H1 (cell line): ENCODE measurements at regions not wholly inside any gene's neighbourhood (a gene's known extent, or its start where the extent isn't known, plus 50 kb on each side); places are given as distances from the start of the nearest gene placed in this dataset.

Experiments
- CTCF ChIA-PET: fragments of 300-600 bp; sonication (Branson Sonifier 250); formaldehyde crosslinking; loops from one replicate; lab custom pipeline; 2021; ENCODE audit not compliant: partially characterized antibody; lab: Charles Lee
- POLR2A ChIA-PET: fragments of 300-600 bp; sonication (Branson Sonifier 250); formaldehyde crosslinking; loops from one replicate; lab custom pipeline; 2021; ENCODE audit warnings: inconsistent platforms; ENCODE audit not compliant: partially characterized antibody; lab: Charles Lee
- DNase-seq, 2 experiments: peaks; one replicate each; pipeline versions ENCODE4 v3.0.0 to v3.0.0-alpha.2; 2010 to 2022; ENCODE audit warnings: low spot score in 2 of 2, low read depth in 1 of 2, mixed read lengths in 1 of 2
- FAIRE-seq: peaks from 2 replicates; lab custom pipeline; 2011; peaks lifted over from hg19 to GRCh38; lab: Jason Lieb, UNC
- H2AFZ ChIP-seq: 2 replicates; pipeline ENCODE4 v1.8.1; 2012; ENCODE audit warnings: low read length, inconsistent platforms
- H2AK5ac ChIP-seq: 2 replicates; pipeline ENCODE4 v1.6.1; 2013; ENCODE audit warnings: low read depth, low read length
- H2BK120ac ChIP-seq: replicated peaks from 2 replicates; pipeline ENCODE3; 2013; ENCODE audit warnings: low read depth, low read length, inconsistent platforms
- H2BK12ac ChIP-seq: 2 replicates; pipeline ENCODE4 v1.6.1; 2013; ENCODE audit warnings: low read depth, low read length
- H2BK15ac ChIP-seq: 2 replicates; pipeline ENCODE4 v1.6.1; 2013; ENCODE audit warnings: low read length
- H2BK20ac ChIP-seq: 2 replicates; pipeline ENCODE4 v1.6.1; 2013; ENCODE audit warnings: low read length
- H2BK5ac ChIP-seq: 2 replicates; pipeline ENCODE4 v1.6.1; 2013; ENCODE audit warnings: low read depth, low read length
- H3K14ac ChIP-seq: 2 replicates; pipeline ENCODE4 v1.6.1; 2013; ENCODE audit warnings: inconsistent platforms; ENCODE audit not compliant: insufficient read length
- H3K18ac ChIP-seq: 2 replicates; pipeline ENCODE4 v1.6.1; 2013; ENCODE audit warnings: low read length; ENCODE audit errors: extremely low read depth
- H3K23ac ChIP-seq: 2 replicates; pipeline ENCODE4 v1.6.1; 2013; ENCODE audit warnings: inconsistent platforms; ENCODE audit not compliant: insufficient read length
- H3K23me2 ChIP-seq: 2 replicates; pipeline ENCODE4 v1.6.1; 2013; ENCODE audit warnings: low read depth, low read length
- H3K27ac ChIP-seq: 2 replicates; pipeline ENCODE4 v1.6.1; 2011; ENCODE audit warnings: low read depth, low read length, inconsistent platforms
- H3K27me3 ChIP-seq, 4 experiments: replicated peaks in 1 of 4; 1 replicate in 1 of 4; 2 replicates in 3 of 4; pipeline versions ENCODE4 v1.6.1 to v1.8.1; 2011 to 2013; ENCODE audit warnings: low read length in 3 of 4, mild to moderate bottlenecking in 3 of 4, inconsistent platforms in 2 of 4, mixed read lengths in 2 of 4, moderate library complexity in 1 of 4; ENCODE audit not compliant: control insufficient read depth in 3 of 4, insufficient read depth in 3 of 4; ENCODE audit errors: extremely low read depth in 1 of 4
- H3K36me3 ChIP-seq, 4 experiments: 2 replicates each; pipeline versions ENCODE4 v1.6.1 to v1.8.1; 2011 to 2013; ENCODE audit warnings: mild to moderate bottlenecking in 4 of 4, low read length in 3 of 4, moderate library complexity in 2 of 4, control low read depth in 1 of 4, inconsistent platforms in 1 of 4; ENCODE audit not compliant: insufficient read depth in 4 of 4, control insufficient read depth in 2 of 4
- H3K4ac ChIP-seq: replicated peaks from 2 replicates; pipeline ENCODE3; 2013; ENCODE audit warnings: low read length, low read depth, mixed read lengths, inconsistent platforms; ENCODE audit not compliant: insufficient read length
- H3K4me1 ChIP-seq, 4 experiments: replicated peaks in 1 of 4; 1 replicate in 1 of 4; 2 replicates in 3 of 4; pipeline versions ENCODE4 v1.6.1 to v1.8.1; 2011 to 2013; ENCODE audit warnings: low read length in 3 of 4, inconsistent platforms in 2 of 4, mixed read lengths in 1 of 4; ENCODE audit not compliant: insufficient read depth in 4 of 4, control insufficient read depth in 3 of 4
- H3K4me2 ChIP-seq, 2 experiments: 2 replicates each; pipeline versions ENCODE4 v1.6.1 to v1.8.1; 2011 to 2013; ENCODE audit warnings: low read depth in 2 of 2, low read length in 2 of 2, control low read depth in 1 of 2, inconsistent platforms in 1 of 2, mild to moderate bottlenecking in 1 of 2; ENCODE audit not compliant: insufficient read depth in 1 of 2
- H3K4me3 ChIP-seq, 4 experiments: fragments of 200-600, 300-600 bp in 1 of 4; sonication (generic), shearing (Covaris generic), sonication (Bioruptor Twin) in 1 of 4; 2 replicates each; pipeline versions ENCODE4 v1.5.1 to v1.8.1; 2011 to 2016; ENCODE audit warnings: low read length in 4 of 4, low read depth in 3 of 4, control low read depth in 2 of 4, inconsistent platforms in 2 of 4, mild to moderate bottlenecking in 2 of 4, mixed read lengths in 1 of 4, moderate library complexity in 1 of 4; ENCODE audit not compliant: insufficient read depth in 2 of 4; ENCODE audit errors: extremely low read depth in 1 of 4
- H3K56ac ChIP-seq: replicated peaks from 2 replicates; pipeline ENCODE3; 2013; ENCODE audit warnings: low read depth, mild to moderate bottlenecking, mixed read lengths, low read length, inconsistent platforms; ENCODE audit not compliant: insufficient read length
- H3K79me1 ChIP-seq: 2 replicates; pipeline ENCODE4 v1.6.1; 2013; ENCODE audit warnings: low read depth, low read length, control low read depth
- H3K79me2 ChIP-seq, 2 experiments: 2 replicates each; pipeline versions ENCODE4 v1.6.1 to v1.8.1; 2012 to 2013; ENCODE audit warnings: low read length in 2 of 2, mild to moderate bottlenecking in 2 of 2, inconsistent platforms in 1 of 2; ENCODE audit not compliant: insufficient read depth in 2 of 2, control insufficient read depth in 1 of 2
- H3K9ac ChIP-seq, 4 experiments: replicated peaks in 1 of 4; 1 replicate in 1 of 4; 2 replicates in 3 of 4; pipeline versions ENCODE4 v1.6.1 to v1.8.1; 2011 to 2013; ENCODE audit warnings: low read depth in 3 of 4, low read length in 3 of 4, control low read depth in 2 of 4, mild to moderate bottlenecking in 2 of 4, moderate library complexity in 2 of 4, inconsistent platforms in 1 of 4; ENCODE audit errors: extremely low read depth in 1 of 4
- H3K9me3 ChIP-seq, 2 experiments: 2 replicates each; pipeline versions ENCODE4 v1.6.1 to v1.8.1; 2012 to 2013; ENCODE audit warnings: mild to moderate bottlenecking in 2 of 2, moderate library complexity in 2 of 2, control low read depth in 1 of 2, inconsistent platforms in 1 of 2, low read depth in 1 of 2, low read length in 1 of 2, mixed read lengths in 1 of 2; ENCODE audit not compliant: insufficient read depth in 2 of 2
- H4K20me1 ChIP-seq, 2 experiments: replicated peaks in 1 of 2; 2 replicates each; pipeline versions ENCODE3 to v1.8.1; 2011 to 2013; ENCODE audit warnings: inconsistent platforms in 2 of 2, low read length in 2 of 2, mild to moderate bottlenecking in 1 of 2; ENCODE audit not compliant: insufficient read depth in 2 of 2, control insufficient read depth in 1 of 2
- H4K5ac ChIP-seq: 2 replicates; pipeline ENCODE4 v1.6.1; 2013; ENCODE audit warnings: low read length, low read depth, mixed read lengths, inconsistent platforms; ENCODE audit not compliant: insufficient read length
- H4K8ac ChIP-seq: 2 replicates; pipeline ENCODE4 v1.8.0; 2013; ENCODE audit warnings: mild to moderate bottlenecking, moderate library complexity, low read length, inconsistent platforms; ENCODE audit not compliant: insufficient read depth; ENCODE audit errors: extremely low read depth
- H4K91ac ChIP-seq: replicated peaks from 2 replicates; pipeline ENCODE3; 2013; ENCODE audit warnings: low read length, mixed read lengths, inconsistent platforms; ENCODE audit not compliant: insufficient read length
- BACH1 ChIP-seq: IDR thresholded peaks from 2 replicates; pipeline ENCODE4 v1.6.1; 2012; ENCODE audit warnings: low read length, improper control_type of control experiment
- EGR1 ChIP-seq: IDR thresholded peaks from 2 replicates; pipeline ENCODE4 v1.6.1; 2011; ENCODE audit warnings: low read depth, low read length, borderline replicate concordance
- EP300 ChIP-seq, 2 experiments: IDR thresholded peaks; 1 replicate in 1 of 2; 2 replicates in 1 of 2; pipeline ENCODE4 v1.6.1; 2011 to 2012; ENCODE audit warnings: low read depth in 2 of 2, low read length in 2 of 2, mild to moderate bottlenecking in 2 of 2, borderline replicate concordance in 1 of 2, inconsistent platforms in 1 of 2, moderate library complexity in 1 of 2
- GABPA ChIP-seq: IDR thresholded peaks from 2 replicates; pipeline ENCODE4 v1.6.1; 2011; ENCODE audit warnings: mild to moderate bottlenecking, low read length, moderate library complexity, borderline replicate concordance; ENCODE audit not compliant: insufficient read depth
- MAFK ChIP-seq: IDR thresholded peaks from 2 replicates; pipeline ENCODE4 v1.6.1; 2012; ENCODE audit warnings: low read depth, mild to moderate bottlenecking, improper control_type of control experiment, low read length
- POLR2A ChIP-seq, 2 experiments: IDR thresholded peaks; 1 replicate in 1 of 2; 2 replicates in 1 of 2; pipeline ENCODE4 v1.6.1; 2011; ENCODE audit warnings: low read depth in 2 of 2, low read length in 2 of 2, mild to moderate bottlenecking in 2 of 2; ENCODE audit errors: control extremely low read depth in 1 of 2
- WGBS, 2 experiments: shearing (Covaris generic) in 1 of 2; methylation state at CpG; one replicate each; pipeline versions ENCODE4 v1.1.6 to v1.1.7; 2013 to 2015; ENCODE audit warnings: low lambda C conversion rate in 2 of 2, mixed read lengths in 2 of 2, inconsistent platforms in 1 of 2, low coverage in 1 of 2, missing lambda C conversion rate in 1 of 2; ENCODE audit not compliant: insufficient replicate concordance in 2 of 2, insufficient coverage in 1 of 2, insufficient read length in 1 of 2; ENCODE audit errors: extremely low coverage in 1 of 2, missing lambda C conversion rate in 1 of 2; 5-methylcytosine and 5-hydroxymethylcytosine counted together

DNA sequence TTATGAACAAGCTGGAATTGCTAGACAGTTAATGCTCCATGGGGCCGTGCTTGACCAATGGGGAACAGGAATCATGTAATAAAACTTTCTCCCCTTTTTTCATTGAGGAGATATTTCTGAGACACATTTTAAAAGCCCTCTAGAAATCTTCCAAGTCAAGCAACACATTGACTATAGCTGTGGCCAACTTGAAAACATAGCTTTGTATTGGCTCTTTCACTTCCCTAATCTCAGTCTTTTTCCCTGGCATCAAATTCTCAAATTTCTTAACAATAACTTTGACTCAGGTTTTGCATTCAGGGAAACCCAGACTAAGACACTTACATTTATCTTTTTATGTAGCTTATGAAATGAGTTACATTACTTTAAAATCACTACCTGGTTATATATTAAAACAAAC, 947.1 kb upstream of the MBL2 start:
- no peak overlapping the region for H3K18ac ChIP-seq
- no peak overlapping the region for H3K4me3 ChIP-seq
- H3K14ac ChIP-seq: no peak overlapping the region
- no peaks in the 10 kb centered on the region for H3K27me3 ChIP-seq
- no peak overlapping the region for H2BK12ac ChIP-seq
- ChIA-PET POLR2A (no interaction called here), CTCF (no interaction called here)
- H3K4ac ChIP-seq: no peak overlapping the region
- no peak overlapping the region for H2BK20ac ChIP-seq
- TF ChIP-seq EP300 (IDR thresholded peaks at IDR 0.05; ENCODE audit: borderline replicate concordance in 1 of 2, low read depth in 2 of 2, low read length in 2 of 2) (no peak), MAFK (no peak), POLR2A (IDR thresholded peaks at IDR 0.05; ENCODE audit: control extremely low read depth in 1 of 2, low read depth in 2 of 2, low read length in 2 of 2) (no peak), EGR1 (no peak), GABPA (no peak), BACH1 (no peak)
- H4K91ac ChIP-seq: no peak overlapping the region
- H3K4me1 ChIP-seq: no peaks in the 10 kb centered on the region
- no peaks in the 10 kb centered on the region for H3K36me3 ChIP-seq
- no peak overlapping the region for H3K56ac ChIP-seq
- no peak overlapping the region for H3K27ac ChIP-seq
- 92% methylated on average over 1 of the region's 1 CpG; no CpG with 5 or more reads in 1 of the 2 experiments for WGBS, 2 experiments
- no peaks in the 10 kb centered on the region for H3K23me2 ChIP-seq
- H4K8ac ChIP-seq: no peak overlapping the region
- H4K20me1 ChIP-seq: no peaks in the 10 kb centered on the region
- FAIRE-seq (no peak), DNase-seq (no peak)
- no peaks in the 10 kb centered on the region for H3K9me3 ChIP-seq
- no peaks in the 10 kb centered on the region for H3K79me2 ChIP-seq
- H2BK15ac ChIP-seq: no peak overlapping the region
- no peaks in the 10 kb centered on the region for H3K79me1 ChIP-seq
- no peak overlapping the region for H2BK120ac ChIP-seq
- no peak overlapping the region for H3K23ac ChIP-seq
- no peak overlapping the region for H3K9ac ChIP-seq
- no peak overlapping the region for H3K4me2 ChIP-seq
- no peak overlapping the region for H2AFZ ChIP-seq
- H2BK5ac ChIP-seq: no peak overlapping the region
- H2AK5ac ChIP-seq: no peak overlapping the region
- H4K5ac ChIP-seq: no peak overlapping the region
